Smooth muscle cell (in vitro differentiated cells): ENCODE measurements at regions not wholly inside any gene's neighbourhood (a gene's known extent, or its start where the extent isn't known, plus 50 kb on each side); places are given as distances from the start of the nearest gene placed in this dataset.

Source experiments
- DNase-seq: peaks from one replicate; lab custom pipeline; 2025; ENCODE audit not compliant: unreplicated experiment; lab: John Stamatoyannopoulos, UW
- H2AFZ ChIP-seq: fragments of 200-600 bp; sonication (generic); 2 replicates; pipeline ENCODE4 v1.6.0; 2016; ENCODE audit warnings: antibody characterized with exemption, low read depth, mild to moderate bottlenecking
- H3F3A ChIP-seq: fragments of 200-600 bp; sonication (generic); 2 replicates; pipeline ENCODE4 v1.6.0; 2017; ENCODE audit warnings: antibody characterized with exemption, low read depth
- H3K27ac ChIP-seq: fragments of 200-600 bp; sonication (generic); 2 replicates; pipeline ENCODE4 v1.5.1; 2016; ENCODE audit warnings: low read depth, mild to moderate bottlenecking
- H3K27me3 ChIP-seq: fragments of 200-600 bp; sonication (generic); 2 replicates; pipeline ENCODE4 v1.6.1; 2016; ENCODE audit warnings: low read depth, mild to moderate bottlenecking
- H3K36me3 ChIP-seq: fragments of 200-600 bp; sonication (generic); 2 replicates; pipeline ENCODE4 v1.5.1; 2016; ENCODE audit warnings: low read depth
- H3K4me1 ChIP-seq: fragments of 200-600 bp; sonication (generic); 2 replicates; pipeline ENCODE4 v1.5.1; 2016; ENCODE audit warnings: low read depth
- H3K4me2 ChIP-seq: fragments of 200-600 bp; sonication (generic); 2 replicates; pipeline ENCODE4 v1.6.0; 2016; ENCODE audit warnings: mild to moderate bottlenecking
- H3K4me3 ChIP-seq: fragments of 200-600 bp; sonication (generic); 2 replicates; pipeline ENCODE4 v1.5.1; 2016; ENCODE audit warnings: mild to moderate bottlenecking
- H3K79me2 ChIP-seq: fragments of 200-600 bp; sonication (generic); 2 replicates; pipeline ENCODE4 v1.6.0; 2016; ENCODE audit warnings: low read depth, mild to moderate bottlenecking
- H3K9ac ChIP-seq: fragments of 200-600 bp; sonication (generic); 2 replicates; pipeline ENCODE4 v1.6.0; 2016; ENCODE audit warnings: low read depth
- H3K9me3 ChIP-seq: fragments of 200-600 bp; sonication (generic); replicated peaks from 2 replicates; pipeline ENCODE4 v1.5.1; 2016; ENCODE audit warnings: low read depth
- H4K20me1 ChIP-seq: fragments of 200-600 bp; sonication (generic); 2 replicates; pipeline ENCODE4 v1.6.0; 2016; ENCODE audit warnings: low read depth
- TF ChIP-seq, protein P1 (sequence below): fragments of 200-600 bp; sonication (generic); IDR thresholded peaks from 2 replicates; pipeline ENCODE4 v1.5.1; 2017; ENCODE audit warnings: borderline replicate concordance, mild to moderate bottlenecking, antibody characterized with exemption; ENCODE audit not compliant: insufficient read depth, poor library complexity, severe bottlenecking

DNA sequence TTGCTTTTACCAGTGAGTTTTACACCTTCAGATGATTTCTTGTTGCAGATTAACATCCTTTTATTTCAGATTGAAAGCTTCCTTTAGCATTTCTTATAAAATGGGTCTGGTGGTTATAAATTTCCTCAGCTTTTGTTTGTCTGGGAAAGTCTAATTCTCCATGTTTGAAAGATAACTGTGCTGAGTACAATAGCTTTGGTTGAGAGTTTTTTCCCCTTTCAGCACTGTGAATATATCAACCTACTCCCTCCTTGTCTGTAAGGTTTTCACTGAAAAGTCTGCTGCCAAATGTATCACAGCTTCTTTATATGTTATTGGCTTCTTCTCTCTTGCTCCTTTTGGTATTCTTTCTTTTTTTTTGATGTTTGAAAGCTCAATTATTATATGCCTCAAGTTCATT lies 53.5 kb upstream of the ACTRT1 start:
- H2AFZ ChIP-seq, result no peak overlapping the region
- no peak overlapping the region for H3K9ac ChIP-seq
- no peak overlapping the region for H3K4me2 ChIP-seq
- no peaks in the 10 kb centered on the region for H3K36me3 ChIP-seq
- H3K79me2 ChIP-seq, result no peaks in the 10 kb centered on the region
- H3K4me1 ChIP-seq, result no peaks in the 10 kb centered on the region
- no peaks in the 10 kb centered on the region for H3K27me3 ChIP-seq
- H3K9me3 ChIP-seq, result no peaks in the 10 kb centered on the region
- TF ChIP-seq, protein P1, sequence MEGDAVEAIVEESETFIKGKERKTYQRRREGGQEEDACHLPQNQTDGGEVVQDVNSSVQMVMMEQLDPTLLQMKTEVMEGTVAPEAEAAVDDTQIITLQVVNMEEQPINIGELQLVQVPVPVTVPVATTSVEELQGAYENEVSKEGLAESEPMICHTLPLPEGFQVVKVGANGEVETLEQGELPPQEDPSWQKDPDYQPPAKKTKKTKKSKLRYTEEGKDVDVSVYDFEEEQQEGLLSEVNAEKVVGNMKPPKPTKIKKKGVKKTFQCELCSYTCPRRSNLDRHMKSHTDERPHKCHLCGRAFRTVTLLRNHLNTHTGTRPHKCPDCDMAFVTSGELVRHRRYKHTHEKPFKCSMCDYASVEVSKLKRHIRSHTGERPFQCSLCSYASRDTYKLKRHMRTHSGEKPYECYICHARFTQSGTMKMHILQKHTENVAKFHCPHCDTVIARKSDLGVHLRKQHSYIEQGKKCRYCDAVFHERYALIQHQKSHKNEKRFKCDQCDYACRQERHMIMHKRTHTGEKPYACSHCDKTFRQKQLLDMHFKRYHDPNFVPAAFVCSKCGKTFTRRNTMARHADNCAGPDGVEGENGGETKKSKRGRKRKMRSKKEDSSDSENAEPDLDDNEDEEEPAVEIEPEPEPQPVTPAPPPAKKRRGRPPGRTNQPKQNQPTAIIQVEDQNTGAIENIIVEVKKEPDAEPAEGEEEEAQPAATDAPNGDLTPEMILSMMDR, result no peak
- no peaks in the 10 kb centered on the region for H3F3A ChIP-seq
- no peak for DNase-seq
- no peak overlapping the region for H3K27ac ChIP-seq
- no peaks in the 10 kb centered on the region for H4K20me1 ChIP-seq
- no peak overlapping the region for H3K4me3 ChIP-seq
